A549 (cell line): ENCODE measurements at regions not wholly inside any gene's neighbourhood (a gene's known extent, or its start where the extent isn't known, plus 50 kb on each side); places are given as distances from the start of the nearest gene placed in this dataset.

Experiments
- CEBPB ChIP-seq, 2 experiments: fragments of >200 bp in 1 of 2; sonication (Bioruptor Twin) in 1 of 2; formaldehyde crosslinking in 1 of 2; IDR thresholded peaks; 2 replicates each; pipeline ENCODE4 v1.6.1; 2012 to 2016
- EP300 ChIP-seq, 2 experiments: fragments of >200 bp; sonication (Bioruptor Twin); formaldehyde crosslinking; IDR thresholded peaks; 2 replicates in 1 of 2; 3 replicates in 1 of 2; pipeline ENCODE4 v1.6.1; 2016 to 2017
- ESRRA ChIP-seq: fragments of 150-350 bp; IDR thresholded peaks from 2 replicates; pipeline ENCODE4 v1.6.1; 2014; ENCODE audit warnings: mild to moderate bottlenecking, low read length, borderline replicate concordance
- FOSB ChIP-seq: fragments of 250-450 bp; sonication (Bioruptor Pico); IDR thresholded peaks from 2 replicates; pipeline ENCODE4 v1.5.0; 2020; ENCODE audit warnings: mild to moderate bottlenecking, moderate library complexity
- JUNB ChIP-seq: fragments of >200 bp; sonication (Bioruptor Twin); formaldehyde crosslinking; IDR thresholded peaks from 2 replicates; pipeline ENCODE4 v1.6.1; 2016
- KDM1A ChIP-seq: fragments of 200-600 bp; sonication (generic); IDR thresholded peaks from 2 replicates; pipeline ENCODE4 v1.6.1; 2016; ENCODE audit warnings: low read depth, mild to moderate bottlenecking
- KDM5A ChIP-seq: fragments of 200-600 bp; sonication (generic); IDR thresholded peaks from 2 replicates; pipeline ENCODE4 v1.6.1; 2016; ENCODE audit warnings: antibody characterized with exemption, mild to moderate bottlenecking
- MAFK ChIP-seq: fragments of 450-650 bp; IDR thresholded peaks from 2 replicates; pipeline ENCODE4 v1.6.1; 2014; ENCODE audit not compliant: partially characterized antibody
- MYC ChIP-seq: IDR thresholded peaks from 2 replicates; pipeline ENCODE4 v1.6.1; 2012; ENCODE audit warnings: mild to moderate bottlenecking, inconsistent platforms, low read length, improper control_type of control experiment, borderline replicate concordance
- NPAS2 ChIP-seq: fragments of 250-450 bp; sonication (Bioruptor Pico); IDR thresholded peaks from 2 replicates; pipeline ENCODE4 v1.8.0; 2022; ENCODE audit warnings: mild to moderate bottlenecking, moderate library complexity, borderline replicate concordance
- POLR2A ChIP-seq: IDR thresholded peaks from 2 replicates; pipeline ENCODE4 v1.6.1; 2012; ENCODE audit warnings: mild to moderate bottlenecking, low read length
- TF ChIP-seq, protein P1 (sequence below): fragments of >200 bp; sonication (Bioruptor Twin); formaldehyde crosslinking; IDR thresholded peaks from 3 replicates; pipeline ENCODE4 v1.5.1; 2016
- TF ChIP-seq, protein P2 (sequence below): fragments of >200 bp; sonication (Bioruptor Twin); formaldehyde crosslinking; IDR thresholded peaks from 3 replicates; pipeline ENCODE4 v1.6.1; 2016

DNA sequence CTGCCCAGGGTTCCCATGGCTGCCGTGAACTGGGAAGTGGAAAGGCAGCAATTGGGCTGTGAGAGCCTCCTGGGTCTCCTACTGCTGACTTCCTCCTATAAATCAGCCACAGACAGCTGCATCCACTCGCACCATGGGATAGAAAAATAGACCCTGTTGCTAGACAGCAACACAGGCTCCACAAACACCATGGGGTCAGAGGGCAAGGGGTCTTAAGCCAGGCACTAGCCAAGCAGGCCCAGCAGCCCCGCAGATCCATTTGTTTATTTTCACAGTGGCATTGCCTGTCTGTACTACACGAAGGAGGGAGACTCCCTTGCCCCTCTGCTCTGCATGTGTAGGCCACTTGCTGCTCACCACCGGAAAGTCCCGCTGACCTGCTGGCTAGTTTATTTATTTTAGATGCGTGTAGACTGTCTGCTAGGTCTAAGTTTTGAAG is 139.8 kb downstream of the DACT1 start:
- no peak for TF ChIP-seq MYC
- no peak for TF ChIP-seq FOSB (CRISPR knock-in tag)
- TF ChIP-seq EP300 (IDR thresholded peaks at IDR 0.05): no peak
- TF ChIP-seq, protein P1, sequence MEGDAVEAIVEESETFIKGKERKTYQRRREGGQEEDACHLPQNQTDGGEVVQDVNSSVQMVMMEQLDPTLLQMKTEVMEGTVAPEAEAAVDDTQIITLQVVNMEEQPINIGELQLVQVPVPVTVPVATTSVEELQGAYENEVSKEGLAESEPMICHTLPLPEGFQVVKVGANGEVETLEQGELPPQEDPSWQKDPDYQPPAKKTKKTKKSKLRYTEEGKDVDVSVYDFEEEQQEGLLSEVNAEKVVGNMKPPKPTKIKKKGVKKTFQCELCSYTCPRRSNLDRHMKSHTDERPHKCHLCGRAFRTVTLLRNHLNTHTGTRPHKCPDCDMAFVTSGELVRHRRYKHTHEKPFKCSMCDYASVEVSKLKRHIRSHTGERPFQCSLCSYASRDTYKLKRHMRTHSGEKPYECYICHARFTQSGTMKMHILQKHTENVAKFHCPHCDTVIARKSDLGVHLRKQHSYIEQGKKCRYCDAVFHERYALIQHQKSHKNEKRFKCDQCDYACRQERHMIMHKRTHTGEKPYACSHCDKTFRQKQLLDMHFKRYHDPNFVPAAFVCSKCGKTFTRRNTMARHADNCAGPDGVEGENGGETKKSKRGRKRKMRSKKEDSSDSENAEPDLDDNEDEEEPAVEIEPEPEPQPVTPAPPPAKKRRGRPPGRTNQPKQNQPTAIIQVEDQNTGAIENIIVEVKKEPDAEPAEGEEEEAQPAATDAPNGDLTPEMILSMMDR: no peak
- no peak for TF ChIP-seq KDM5A
- no peak for TF ChIP-seq KDM1A
- no peak for TF ChIP-seq ESRRA
- no peak for TF ChIP-seq MAFK
- no peak for TF ChIP-seq NPAS2 (CRISPR knock-in tag)
- TF ChIP-seq POLR2A: no peak
- no peak for TF ChIP-seq CEBPB (IDR thresholded peaks at IDR 0.05)
- TF ChIP-seq, protein P2, sequence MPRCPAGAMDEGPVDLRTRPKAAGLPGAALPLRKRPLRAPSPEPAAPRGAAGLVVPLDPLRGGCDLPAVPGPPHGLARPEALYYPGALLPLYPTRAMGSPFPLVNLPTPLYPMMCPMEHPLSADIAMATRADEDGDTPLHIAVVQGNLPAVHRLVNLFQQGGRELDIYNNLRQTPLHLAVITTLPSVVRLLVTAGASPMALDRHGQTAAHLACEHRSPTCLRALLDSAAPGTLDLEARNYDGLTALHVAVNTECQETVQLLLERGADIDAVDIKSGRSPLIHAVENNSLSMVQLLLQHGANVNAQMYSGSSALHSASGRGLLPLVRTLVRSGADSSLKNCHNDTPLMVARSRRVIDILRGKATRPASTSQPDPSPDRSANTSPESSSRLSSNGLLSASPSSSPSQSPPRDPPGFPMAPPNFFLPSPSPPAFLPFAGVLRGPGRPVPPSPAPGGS: no peak
- TF ChIP-seq JUNB: no peak
